ENCODE measurements at regions not wholly inside any gene's neighbourhood (a gene's known extent, or its start where the extent isn't known, plus 50 kb on each side); places are given as distances from the start of the nearest gene placed in this dataset.

- no peaks in the 10 kb centered on the region for H3K23me2 ChIP-seq (ENCODE audit: low read depth, low read length)
- H3K79me1 ChIP-seq (ENCODE audit: low read depth, low read length) = no peaks in the 10 kb centered on the region
- no peak overlapping the region for H3K23ac ChIP-seq (ENCODE audit: insufficient read length)
- DNase-seq (ENCODE audit: low read depth in 1 of 2, low spot score in 2 of 2) = no peak
- no peak overlapping the region for H3K14ac ChIP-seq (ENCODE audit: insufficient read length)
- WGBS, 2 experiments (ENCODE audit: extremely low coverage in 1 of 2, insufficient coverage in 1 of 2, insufficient read length in 1 of 2, insufficient replicate concordance in 2 of 2, low coverage in 1 of 2, low lambda C conversion rate in 2 of 2, missing lambda C conversion rate in 1 of 2) = 74% methylated on average over 10 of the region's 10 CpGs; no CpG with 5 or more reads in 1 of the 2 experiments
- H3K18ac ChIP-seq (ENCODE audit: extremely low read depth, low read length) = no peak overlapping the region
- no peaks in the 10 kb centered on the region for H3K4me1 ChIP-seq (replicated peaks in 1 of 4; ENCODE audit: control insufficient read depth in 3 of 4, insufficient read depth in 4 of 4, low read length in 3 of 4)
- no peak overlapping the region for H3K9ac ChIP-seq (replicated peaks in 1 of 4; ENCODE audit: extremely low read depth in 1 of 4, low read depth in 3 of 4, low read length in 3 of 4)
- no peak overlapping the region for H3K4me3 ChIP-seq (ENCODE audit: extremely low read depth in 1 of 4, insufficient read depth in 2 of 4, low read depth in 3 of 4, low read length in 4 of 4)
- H3K27me3 ChIP-seq (replicated peaks in 1 of 4; ENCODE audit: control insufficient read depth in 3 of 4, extremely low read depth in 1 of 4, insufficient read depth in 3 of 4, low read length in 3 of 4) = no peaks in the 10 kb centered on the region
- no peak overlapping the region for H4K5ac ChIP-seq (ENCODE audit: insufficient read length, low read depth, low read length)
- ChIA-PET CTCF (ENCODE audit: partially characterized antibody) (interaction anchor here (0.7 to 2.2 kb wide), 9 partner anchors 9 to 297 kb away, joined by 3 to 5 read pairs (median 4); no protein-coding TSS in a partner anchor), POLR2A (ENCODE audit: partially characterized antibody) (no interaction called here)
- H2BK120ac ChIP-seq (replicated peaks; ENCODE audit: low read depth, low read length) = no peak overlapping the region
- no peaks in the 10 kb centered on the region for H3K36me3 ChIP-seq (ENCODE audit: control insufficient read depth in 2 of 4, insufficient read depth in 4 of 4, low read length in 3 of 4)
- no peak for FAIRE-seq
- H2BK15ac ChIP-seq (ENCODE audit: low read length) = no peak overlapping the region
- H3K27ac ChIP-seq (ENCODE audit: low read depth, low read length) = no peak overlapping the region
- H4K20me1 ChIP-seq (replicated peaks in 1 of 2; ENCODE audit: control insufficient read depth in 1 of 2, insufficient read depth in 2 of 2, low read length in 2 of 2) = no peaks in the 10 kb centered on the region
- no peak overlapping the region for H4K91ac ChIP-seq (replicated peaks; ENCODE audit: insufficient read length, low read length)
- no peak overlapping the region for H3K4ac ChIP-seq (replicated peaks; ENCODE audit: insufficient read length, low read depth, low read length)
- H2AFZ ChIP-seq (ENCODE audit: low read length) = peak overlapping the region; percentile 36
- H3K9me3 ChIP-seq (ENCODE audit: insufficient read depth in 2 of 2, low read depth in 1 of 2, low read length in 1 of 2) = no peaks in the 10 kb centered on the region
- no peak overlapping the region for H3K4me2 ChIP-seq (ENCODE audit: insufficient read depth in 1 of 2, low read depth in 2 of 2, low read length in 2 of 2)
- H2AK5ac ChIP-seq (ENCODE audit: low read depth, low read length) = no peak overlapping the region
- H2BK5ac ChIP-seq (ENCODE audit: low read depth, low read length) = no peak overlapping the region
- no peaks in the 10 kb centered on the region for H3K79me2 ChIP-seq (ENCODE audit: control insufficient read depth in 1 of 2, insufficient read depth in 2 of 2, low read length in 2 of 2)
- H2BK12ac ChIP-seq (ENCODE audit: low read depth, low read length) = no peak overlapping the region
- H2BK20ac ChIP-seq (ENCODE audit: low read length) = no peak overlapping the region
- H3K56ac ChIP-seq (replicated peaks; ENCODE audit: insufficient read length, low read depth, low read length) = no peak overlapping the region
- H4K8ac ChIP-seq (ENCODE audit: extremely low read depth, insufficient read depth, low read length) = no peak overlapping the region
- TF ChIP-seq BRCA1 (IDR thresholded peaks at IDR 0.05; ENCODE audit: low read depth, low read length) (no peak), EZH2 (IDR thresholded peaks at IDR 0.05; ENCODE audit: low read depth, low read length, severe bottlenecking) (no peak), SIX5 (IDR thresholded peaks at IDR 0.05; ENCODE audit: low read depth, low read length) (no peak), RAD21 (IDR thresholded peaks at IDR 0.05 in 1 of 2, conservative IDR thresholded peaks at IDR 0.05 in 1 of 2; ENCODE audit: low read depth in 2 of 2, low read length in 2 of 2) (no peak), EP300 (IDR thresholded peaks at IDR 0.05; ENCODE audit: borderline replicate concordance in 1 of 2, low read depth in 2 of 2, low read length in 2 of 2) (no peak), YY1 (IDR thresholded peaks at IDR 0.05; ENCODE audit: low read depth, low read length) (no peak), EGR1 (IDR thresholded peaks at IDR 0.05; ENCODE audit: borderline replicate concordance, low read depth, low read length) (no peak), NRF1 (IDR thresholded peaks at IDR 0.05; ENCODE audit: low read depth, low read length) (no peak), SP4 (IDR thresholded peaks at IDR 0.05; ENCODE audit: low read length) (no peak), ATF3 (IDR thresholded peaks at IDR 0.05; ENCODE audit: insufficient read depth, low read depth, low read length) (no peak), GABPA (IDR thresholded peaks at IDR 0.05; ENCODE audit: borderline replicate concordance, insufficient read depth, low read length) (no peak), CHD1 (IDR thresholded peaks at IDR 0.05; ENCODE audit: low read depth, low read length) (no peak)
These were observed 97.6 kb upstream of the SEC11C start for GRCh38 chr18:59041819-59042815.
